Epithelial cell of esophagus (primary cell): ENCODE measurements at regions not wholly inside any gene's neighbourhood (a gene's known extent, or its start where the extent isn't known, plus 50 kb on each side); places are given as distances from the start of the nearest gene placed in this dataset.
"Not testable (repeated sequence)": the region's sequence is repeated elsewhere in the genome, so short reads cannot be mapped to it uniquely, and the experiment has no call there.

Experiments used
- DNase-seq: peaks from one replicate; pipeline ENCODE4 v3.0.0; 2010; ENCODE audit warnings: low read depth
- H3K4me3 ChIP-seq: 2 replicates; pipeline ENCODE4 v1.5.1; 2011; ENCODE audit warnings: mild to moderate bottlenecking, low read length, control low read depth
- TF ChIP-seq, protein P1 (sequence below): IDR thresholded peaks from 2 replicates; pipeline ENCODE4 v1.5.1; 2011; ENCODE audit warnings: low read depth, mild to moderate bottlenecking, low read length, control low read depth, inconsistent platforms; ENCODE audit not compliant: insufficient read depth; ENCODE audit errors: missing control alignments

DNA sequence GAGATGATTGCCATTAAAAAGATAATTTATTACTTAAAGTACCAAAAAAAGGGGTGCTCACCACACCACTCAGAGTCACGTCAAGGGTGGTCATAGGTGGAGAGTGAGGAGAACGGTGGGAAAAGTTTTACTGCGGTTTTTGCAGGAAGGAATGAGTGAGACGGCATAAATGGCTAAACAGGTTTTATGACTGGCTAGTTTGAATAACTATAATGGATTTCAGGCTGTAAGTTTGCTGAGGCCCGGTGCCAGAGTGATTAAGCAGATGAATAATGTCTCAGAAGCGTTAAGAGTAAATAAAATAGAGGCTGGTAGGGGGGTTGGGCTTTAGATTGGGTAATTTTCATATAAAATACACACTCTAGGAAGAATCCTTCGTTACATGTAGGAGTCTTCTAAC is 1337.8 kb downstream of the AMY1C start:
- peak; percentile 97 for DNase-seq
- TF ChIP-seq, protein P1, sequence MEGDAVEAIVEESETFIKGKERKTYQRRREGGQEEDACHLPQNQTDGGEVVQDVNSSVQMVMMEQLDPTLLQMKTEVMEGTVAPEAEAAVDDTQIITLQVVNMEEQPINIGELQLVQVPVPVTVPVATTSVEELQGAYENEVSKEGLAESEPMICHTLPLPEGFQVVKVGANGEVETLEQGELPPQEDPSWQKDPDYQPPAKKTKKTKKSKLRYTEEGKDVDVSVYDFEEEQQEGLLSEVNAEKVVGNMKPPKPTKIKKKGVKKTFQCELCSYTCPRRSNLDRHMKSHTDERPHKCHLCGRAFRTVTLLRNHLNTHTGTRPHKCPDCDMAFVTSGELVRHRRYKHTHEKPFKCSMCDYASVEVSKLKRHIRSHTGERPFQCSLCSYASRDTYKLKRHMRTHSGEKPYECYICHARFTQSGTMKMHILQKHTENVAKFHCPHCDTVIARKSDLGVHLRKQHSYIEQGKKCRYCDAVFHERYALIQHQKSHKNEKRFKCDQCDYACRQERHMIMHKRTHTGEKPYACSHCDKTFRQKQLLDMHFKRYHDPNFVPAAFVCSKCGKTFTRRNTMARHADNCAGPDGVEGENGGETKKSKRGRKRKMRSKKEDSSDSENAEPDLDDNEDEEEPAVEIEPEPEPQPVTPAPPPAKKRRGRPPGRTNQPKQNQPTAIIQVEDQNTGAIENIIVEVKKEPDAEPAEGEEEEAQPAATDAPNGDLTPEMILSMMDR = no peak
- no peak overlapping the region for H3K4me3 ChIP-seq

GRCh38 chr1:105088166-105088565 is 1338.5 kb downstream of the AMY1C start:
- H3K4me3 ChIP-seq = no peak overlapping the region
- TF ChIP-seq, protein P1 = no peak

DNA sequence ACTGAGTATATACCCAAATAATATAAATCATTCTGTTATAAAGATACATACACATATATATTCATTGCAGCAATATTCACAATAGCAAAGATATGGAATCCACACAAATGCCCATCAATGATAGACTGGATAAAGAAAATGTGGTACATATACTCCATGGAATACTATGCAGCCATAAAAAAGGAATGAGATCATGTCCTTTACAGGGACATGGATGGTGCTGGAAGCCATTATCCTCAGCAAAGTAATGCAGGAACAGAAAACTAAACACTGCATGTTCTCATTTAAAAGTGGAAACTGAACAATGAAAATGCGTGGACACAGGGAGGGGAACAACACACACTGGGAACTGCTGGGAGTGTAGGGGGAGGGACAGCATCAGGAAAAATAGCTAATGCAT is 1344.2 kb downstream of the AMY1C start:
- H3K4me3 ChIP-seq, DNase-seq: not testable (repeated sequence)

More at GRCh38 chr1:105088166-105088565, 1338.5 kb downstream of the AMY1C start:
- DNase-seq = peak; percentile 44

DNA sequence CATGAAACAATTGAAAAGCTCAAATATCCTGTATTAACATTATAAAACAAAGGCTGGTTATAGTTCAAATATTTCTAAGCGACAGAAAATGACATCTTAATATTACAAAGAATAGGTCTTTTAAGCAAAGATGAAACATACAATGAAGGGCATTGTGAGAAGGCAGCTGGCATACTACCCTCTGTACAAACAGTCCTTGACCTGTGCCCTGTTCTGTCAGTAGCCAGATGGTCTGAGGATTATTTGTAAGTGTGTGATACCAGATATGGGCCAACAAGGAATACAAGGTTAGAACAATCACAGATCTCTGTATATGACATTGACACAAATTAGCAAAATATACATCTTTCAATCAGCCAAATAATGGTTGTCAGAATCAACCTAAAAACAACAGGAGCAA is 1350.4 kb downstream of the AMY1C start:
- DNase-seq = no peak
- TF ChIP-seq, protein P1 = no peak
- H3K4me3 ChIP-seq = no peak overlapping the region

DNA sequence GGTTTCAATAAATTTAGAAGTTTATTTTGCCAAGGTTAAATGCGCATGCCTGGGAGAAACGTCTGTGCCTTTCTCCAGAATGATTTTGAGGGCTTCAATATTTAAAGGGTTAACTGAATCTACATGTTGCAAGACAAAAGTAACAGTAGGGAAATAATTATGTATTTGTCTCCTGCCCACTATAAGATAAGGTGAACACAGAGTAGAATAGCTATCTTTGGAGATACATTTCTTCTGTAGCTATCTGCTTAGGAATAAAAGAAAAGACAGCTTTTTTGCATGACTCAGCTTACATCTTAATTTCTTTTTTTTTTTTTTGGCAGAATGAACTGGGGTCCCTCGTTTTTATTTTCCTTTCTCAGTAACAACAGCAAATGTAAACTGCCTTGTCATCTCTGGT is 1351.6 kb downstream of the AMY1C start:
- TF ChIP-seq, protein P1 = no peak
- no peak overlapping the region for H3K4me3 ChIP-seq
- no peak for DNase-seq

DNA sequence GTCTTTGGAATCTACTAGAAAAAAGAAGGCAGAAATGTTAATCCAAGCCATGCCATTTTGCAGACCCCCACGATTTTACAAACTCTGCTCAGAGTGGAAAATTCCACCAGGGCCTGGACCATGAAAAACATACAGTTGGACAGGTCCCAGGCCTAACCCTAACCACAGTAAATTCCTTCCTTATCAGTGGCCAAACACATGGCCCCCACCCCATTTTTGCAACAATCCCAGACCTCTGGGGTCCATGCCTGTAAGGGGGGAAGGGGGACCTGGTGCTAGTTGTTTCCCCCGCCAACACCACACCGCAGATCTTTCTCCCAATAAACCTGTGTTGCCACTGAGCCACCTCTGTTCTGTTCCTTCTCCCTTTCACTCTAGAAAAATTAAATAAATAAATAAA is 1352.7 kb downstream of the AMY1C start:
- no peak overlapping the region for H3K4me3 ChIP-seq
- TF ChIP-seq, protein P1 = no peak
- DNase-seq = no peak

DNA sequence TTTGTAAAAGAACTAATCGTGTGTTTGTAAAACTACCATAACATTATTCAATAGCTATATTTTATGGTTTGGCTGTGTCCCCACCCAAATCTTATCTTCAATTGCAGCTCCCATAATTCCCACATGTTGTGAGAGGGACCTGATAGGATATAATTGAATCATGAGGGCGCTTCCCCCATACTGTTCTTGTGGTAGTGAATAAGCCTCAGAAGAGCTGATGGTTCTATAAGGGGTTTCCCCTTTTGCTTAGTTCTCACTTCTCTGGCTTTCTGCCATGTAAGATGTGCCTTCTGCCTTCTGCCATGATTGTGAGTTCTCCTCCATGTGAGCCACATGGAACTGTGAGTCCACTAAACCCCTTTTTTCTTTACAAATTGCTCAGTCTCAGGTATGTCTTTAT is 1372.3 kb downstream of the AMY1C start:
- TF ChIP-seq, protein P1 = no peak
- no peak overlapping the region for H3K4me3 ChIP-seq
- DNase-seq = no peak
